GM12864 (cell line): ENCODE measurements at regions not wholly inside any gene's neighbourhood (a gene's known extent, or its start where the extent isn't known, plus 50 kb on each side); places are given as distances from the start of the nearest gene placed in this dataset.

Experiments
- DNase-seq: peaks from one replicate; pipeline ENCODE4 v3.0.0-alpha.2; 2011; ENCODE audit warnings: low read depth
- H3K4me3 ChIP-seq: 2 replicates; pipeline ENCODE4 v1.5.1; 2011; ENCODE audit warnings: mild to moderate bottlenecking, low read depth, low read length, control low read depth
- CTCF ChIP-seq: IDR thresholded peaks from 2 replicates; pipeline ENCODE4 v1.5.1; 2011; ENCODE audit warnings: low read depth, mild to moderate bottlenecking, moderate library complexity, low read length, control low read depth, inconsistent platforms; ENCODE audit errors: missing control alignments

- DNase-seq, result no peak
- no peak overlapping the region for H3K4me3 ChIP-seq
- no peak for TF ChIP-seq CTCF
Measured at GRCh38 chr12:91924827-91925226, 220.8 kb downstream of the BTG1 start.

GRCh38 chr12:91923864-91924263, 221.8 kb downstream of the BTG1 start:
- no peak for DNase-seq
- no peak for TF ChIP-seq CTCF
- H3K4me3 ChIP-seq, result no peak overlapping the region

- TF ChIP-seq CTCF, result no peak
- no peak for DNase-seq
- H3K4me3 ChIP-seq, result no peak overlapping the region
Measured at GRCh38 chr12:91922674-91923073, 223.0 kb downstream of the BTG1 start.

- H3K4me3 ChIP-seq, result no peak overlapping the region
- no peak for TF ChIP-seq CTCF
Measured at GRCh38 chr12:91922139-91922538, 223.5 kb downstream of the BTG1 start.

GRCh38 chr12:91921555-91921954, 224.1 kb downstream of the BTG1 start:
- DNase-seq, result no peak
- H3K4me3 ChIP-seq, result no peak overlapping the region
- no peak for TF ChIP-seq CTCF

More at GRCh38 chr12:91922139-91922538, 223.5 kb downstream of the BTG1 start:
- DNase-seq, result no peak

GRCh38 chr12:91920741-91921140, 224.9 kb downstream of the BTG1 start:
- TF ChIP-seq CTCF, result no peak
- H3K4me3 ChIP-seq, result no peak overlapping the region
- no peak for DNase-seq

- no peak for TF ChIP-seq CTCF
- DNase-seq, result no peak
- no peak overlapping the region for H3K4me3 ChIP-seq
Measured at GRCh38 chr12:91920276-91920675, 225.4 kb downstream of the BTG1 start.
